Caco-2 (cell line): ENCODE measurements at regions not wholly inside any gene's neighbourhood (a gene's known extent, or its start where the extent isn't known, plus 50 kb on each side); places are given as distances from the start of the nearest gene placed in this dataset.
"Not testable (repeated sequence)": the region's sequence is repeated elsewhere in the genome, so short reads cannot be mapped to it uniquely, and the experiment has no call there.

Source experiments
- BruUV-seq: library from RNA; stranded (reverse); fragments of 400-500 nt; replicated peaks from 2 replicates; lab custom pipeline; 2021; lab: Mats Ljungman, UMichigan
- CTCF ChIA-PET: fragments of 300-600 bp; sonication (Branson Sonifier 250); formaldehyde crosslinking; loops from one replicate; lab custom pipeline; 2022; ENCODE audit warnings: antibody characterized with exemption; lab: Charles Lee
- POLR2A ChIA-PET: fragments of 300-600 bp; sonication (Branson Sonifier 250); formaldehyde crosslinking; loops from one replicate; lab custom pipeline; 2022; ENCODE audit warnings: antibody characterized with exemption; lab: Charles Lee
- DNase-seq, 2 experiments: peaks; one replicate each; pipeline versions ENCODE4 v3.0.0 to v3.0.0-alpha.2; 2020 to 2022
- H3K27me3 ChIP-seq: replicated peaks from 2 replicates; pipeline ENCODE4 v1.6.0; 2011; ENCODE audit warnings: low read length; ENCODE audit not compliant: control insufficient read depth, insufficient read depth
- H3K36me3 ChIP-seq: 2 replicates; pipeline ENCODE4 v1.5.1; 2011; ENCODE audit warnings: low read length; ENCODE audit not compliant: control insufficient read depth, insufficient read depth
- H3K4me1 ChIP-seq: fragments of 250-450 bp; sonication (Bioruptor Pico); 2 replicates; pipeline ENCODE4 v1.5.1; 2020; ENCODE audit warnings: mild to moderate bottlenecking
- H3K4me3 ChIP-seq: 2 replicates; pipeline ENCODE4 v1.5.1; 2011; ENCODE audit warnings: low read depth, mild to moderate bottlenecking, control low read depth, low read length
- H3K9me3 ChIP-seq: fragments of 250-450 bp; sonication (Bioruptor Pico); 2 replicates; pipeline ENCODE4 v1.5.1; 2020; ENCODE audit warnings: mild to moderate bottlenecking, moderate library complexity
- H3K27ac Mint-ChIP-seq: one replicate; pipeline ENCODE4 v1.8.0; 2022; ENCODE audit warnings: mixed read lengths; ENCODE audit not compliant: unreplicated experiment
- H3K27me3 Mint-ChIP-seq: one replicate; pipeline ENCODE4 v1.8.0; 2022; ENCODE audit warnings: mixed read lengths; ENCODE audit not compliant: insufficient read depth, unreplicated experiment
- H3K36me3 Mint-ChIP-seq: one replicate; pipeline ENCODE4 v1.8.0; 2022; ENCODE audit warnings: mild to moderate bottlenecking, mixed read lengths; ENCODE audit not compliant: insufficient read depth, unreplicated experiment
- H3K4me1 Mint-ChIP-seq: one replicate; pipeline ENCODE4 v1.8.0; 2022; ENCODE audit warnings: low read depth, mixed read lengths; ENCODE audit not compliant: unreplicated experiment
- H3K4me3 Mint-ChIP-seq: one replicate; pipeline ENCODE4 v1.8.0; 2022; ENCODE audit warnings: mild to moderate bottlenecking, moderate library complexity, mixed read lengths; ENCODE audit not compliant: unreplicated experiment
- H3K9me3 Mint-ChIP-seq: one replicate; pipeline ENCODE4 v1.8.0; 2022; ENCODE audit warnings: mixed read lengths; ENCODE audit not compliant: unreplicated experiment
- intact Hi-C: fragments of 100-400 bp; cut with micrococcal nuclease; formaldehyde crosslinking; loops from one replicate; pipeline ENCODE4 v1.10.0; 2022; ENCODE audit not compliant: unreplicated experiment
- TF ChIP-seq, protein P1 (sequence below), 2 experiments: fragments of 200-600 bp in 1 of 2; IDR thresholded peaks; 1 replicate in 1 of 2; 2 replicates in 1 of 2; pipeline versions ENCODE4 v1.5.1 to v1.8.0; 2011 to 2022; ENCODE audit warnings: antibody characterized with exemption in 1 of 2, control low read depth in 1 of 2, inconsistent platforms in 1 of 2, low read depth in 1 of 2, low read length in 1 of 2, mild to moderate bottlenecking in 1 of 2, moderate library complexity in 1 of 2; ENCODE audit not compliant: insufficient read depth in 1 of 2, severe bottlenecking in 1 of 2, unreplicated experiment in 1 of 2

DNA sequence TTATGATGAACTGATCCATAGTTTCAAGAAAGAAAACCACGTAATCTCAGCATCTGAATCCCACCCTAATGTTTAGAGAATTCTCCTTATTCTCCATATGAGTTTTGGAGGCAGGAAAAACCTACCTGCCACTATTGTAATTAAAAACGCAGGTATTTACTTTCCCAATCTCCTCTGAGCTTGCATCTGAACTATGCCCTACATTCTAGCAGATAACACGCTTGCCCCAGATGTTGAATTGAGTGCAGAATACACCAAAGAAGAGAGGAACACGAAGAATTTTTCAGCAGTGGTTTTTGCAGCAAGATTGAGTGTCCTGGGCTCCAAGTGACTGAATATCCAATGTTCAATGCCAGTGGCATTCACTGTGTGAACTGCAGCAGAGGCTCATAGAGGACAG lies 182.4 kb downstream of the COX18 start:
- Histone ChIP-seq H3K27me3 (no peaks in the 10 kb centered on the region), H3K36me3 (no peaks in the 10 kb centered on the region), H3K4me3 (no peak overlapping the region), H3K9me3 (no peaks in the 10 kb centered on the region), H3K4me1 (peaks cover 7% of the 10 kb centered on the region; the same call in 1 of the 2 replicates)
- ChIA-PET POLR2A (no interaction called here), CTCF (no interaction called here)
- Mint-ChIP-seq H3K27me3 (no peaks in the 10 kb centered on the region), H3K4me3 (no peak overlapping the region), H3K27ac (no peak overlapping the region), H3K9me3 (no peaks in the 10 kb centered on the region), H3K36me3 (no peaks in the 10 kb centered on the region), H3K4me1 (peaks cover 12% of the 10 kb centered on the region)
- TF ChIP-seq, protein P1, sequence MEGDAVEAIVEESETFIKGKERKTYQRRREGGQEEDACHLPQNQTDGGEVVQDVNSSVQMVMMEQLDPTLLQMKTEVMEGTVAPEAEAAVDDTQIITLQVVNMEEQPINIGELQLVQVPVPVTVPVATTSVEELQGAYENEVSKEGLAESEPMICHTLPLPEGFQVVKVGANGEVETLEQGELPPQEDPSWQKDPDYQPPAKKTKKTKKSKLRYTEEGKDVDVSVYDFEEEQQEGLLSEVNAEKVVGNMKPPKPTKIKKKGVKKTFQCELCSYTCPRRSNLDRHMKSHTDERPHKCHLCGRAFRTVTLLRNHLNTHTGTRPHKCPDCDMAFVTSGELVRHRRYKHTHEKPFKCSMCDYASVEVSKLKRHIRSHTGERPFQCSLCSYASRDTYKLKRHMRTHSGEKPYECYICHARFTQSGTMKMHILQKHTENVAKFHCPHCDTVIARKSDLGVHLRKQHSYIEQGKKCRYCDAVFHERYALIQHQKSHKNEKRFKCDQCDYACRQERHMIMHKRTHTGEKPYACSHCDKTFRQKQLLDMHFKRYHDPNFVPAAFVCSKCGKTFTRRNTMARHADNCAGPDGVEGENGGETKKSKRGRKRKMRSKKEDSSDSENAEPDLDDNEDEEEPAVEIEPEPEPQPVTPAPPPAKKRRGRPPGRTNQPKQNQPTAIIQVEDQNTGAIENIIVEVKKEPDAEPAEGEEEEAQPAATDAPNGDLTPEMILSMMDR (IDR thresholded peaks at IDR 0.05; ENCODE audit: insufficient read depth in 1 of 2, low read depth in 1 of 2, low read length in 1 of 2, severe bottlenecking in 1 of 2, unreplicated experiment in 1 of 2): no peak
- intact Hi-C loops: no loop called here
- no TSS peak for BruUV-seq
- no peak for DNase-seq

DNA sequence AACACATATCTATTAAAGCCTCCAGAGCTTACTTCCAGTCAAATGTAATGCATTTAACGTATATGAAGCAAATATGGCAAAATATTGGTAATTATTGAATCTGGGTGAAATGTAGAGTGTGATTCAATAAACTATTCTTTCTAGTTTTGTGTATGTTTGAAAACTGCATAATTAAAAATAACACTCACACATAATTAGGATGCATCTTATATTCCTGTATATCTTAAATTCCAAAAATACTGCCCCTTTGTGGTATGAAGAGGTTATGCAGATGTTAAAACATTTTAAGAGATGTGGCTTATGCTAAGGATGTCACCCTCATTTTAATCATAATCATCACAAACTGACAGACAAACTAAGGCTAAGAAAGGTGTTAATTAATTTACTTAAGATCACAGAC lies 182.9 kb downstream of the COX18 start:
- CTCF ChIA-PET: no interaction called here

DNA sequence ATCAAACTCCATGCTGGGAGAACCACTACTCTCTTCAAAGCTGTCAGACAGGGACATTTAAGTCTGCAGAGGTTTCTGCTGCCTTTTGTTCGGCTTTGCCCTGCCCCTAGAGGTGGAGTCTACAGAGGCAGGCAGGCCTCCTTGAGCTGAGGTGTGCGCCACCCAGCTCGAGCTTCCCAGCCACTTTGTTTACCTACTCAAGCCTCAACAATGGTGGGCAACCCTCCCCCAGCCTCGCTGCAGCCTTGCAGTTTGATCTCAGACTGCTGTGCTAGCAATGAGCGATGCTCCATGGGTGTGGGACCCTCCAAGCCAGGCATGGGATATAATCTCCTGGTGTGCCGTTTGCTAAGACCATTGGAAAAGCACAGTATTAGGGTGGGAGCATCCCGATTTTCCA lies 185.3 kb downstream of the COX18 start:
- not testable (repeated sequence) for H3K9me3 Mint-ChIP-seq, BruUV-seq

More for the DNA sequence above, 182.9 kb downstream of the COX18 start:
- intact Hi-C loops: no loop called here
- no peak overlapping the region for H3K4me3 Mint-ChIP-seq
- H3K27ac Mint-ChIP-seq: no peak overlapping the region
- Histone ChIP-seq H3K36me3 (no peaks in the 10 kb centered on the region), H3K27me3 (no peaks in the 10 kb centered on the region), H3K4me1 (peaks cover 7% of the 10 kb centered on the region; the same call in 1 of the 2 replicates), H3K4me3 (no peak overlapping the region), H3K9me3 (no peaks in the 10 kb centered on the region)
- TF ChIP-seq, protein P1 (IDR thresholded peaks at IDR 0.05; ENCODE audit: insufficient read depth in 1 of 2, low read depth in 1 of 2, low read length in 1 of 2, severe bottlenecking in 1 of 2, unreplicated experiment in 1 of 2): no peak
- POLR2A ChIA-PET: no interaction called here
- no peaks in the 10 kb centered on the region for H3K27me3 Mint-ChIP-seq
- BruUV-seq: no TSS peak
- no peak for DNase-seq
- H3K36me3 Mint-ChIP-seq: no peaks in the 10 kb centered on the region
- H3K4me1 Mint-ChIP-seq: peaks cover 7% of the 10 kb centered on the region
- no peaks in the 10 kb centered on the region for H3K9me3 Mint-ChIP-seq

DNA sequence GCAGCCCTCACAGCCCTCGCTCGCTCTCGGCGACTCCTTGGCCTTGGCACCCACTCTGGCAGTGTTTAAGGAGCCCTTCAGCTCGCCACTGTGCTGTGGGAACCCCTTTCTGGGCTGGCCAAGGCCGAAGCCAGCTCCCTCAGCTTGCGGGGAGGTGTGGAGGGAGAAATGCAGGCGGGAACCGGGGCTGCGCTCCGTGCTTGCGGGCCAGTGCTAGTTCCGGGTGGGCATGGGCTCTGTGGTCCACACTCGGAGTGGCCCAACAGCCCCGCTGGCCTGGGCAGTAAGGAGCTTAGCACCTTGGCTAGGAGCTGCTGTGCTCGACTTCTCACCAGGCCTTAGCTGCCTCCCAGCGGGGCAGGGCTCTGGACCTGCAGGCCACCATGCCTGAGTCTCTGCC lies 192.6 kb downstream of the COX18 start:
- no peaks in the 10 kb centered on the region for H3K4me1 Mint-ChIP-seq
- ChIA-PET POLR2A (no interaction called here), CTCF (no interaction called here)
- H3K27me3 ChIP-seq: no peaks in the 10 kb centered on the region
- intact Hi-C loops: no loop called here
- H3K4me3 ChIP-seq: no peak overlapping the region
- H3K4me1 ChIP-seq: no peaks in the 10 kb centered on the region
- BruUV-seq: no TSS peak
- H3K4me3 Mint-ChIP-seq: no peak overlapping the region
- no peak for DNase-seq
- TF ChIP-seq, protein P1 (IDR thresholded peaks at IDR 0.05; ENCODE audit: insufficient read depth in 1 of 2, low read depth in 1 of 2, low read length in 1 of 2, severe bottlenecking in 1 of 2, unreplicated experiment in 1 of 2): no peak
- no peaks in the 10 kb centered on the region for H3K9me3 Mint-ChIP-seq
- no peaks in the 10 kb centered on the region for H3K36me3 Mint-ChIP-seq
- no peaks in the 10 kb centered on the region for H3K9me3 ChIP-seq
- no peak overlapping the region for H3K27ac Mint-ChIP-seq
- no peaks in the 10 kb centered on the region for H3K36me3 ChIP-seq
- H3K27me3 Mint-ChIP-seq: no peaks in the 10 kb centered on the region

More for the DNA sequence above, 185.3 kb downstream of the COX18 start:
- H3K27me3 ChIP-seq, H3K36me3 Mint-ChIP-seq, H3K4me1 Mint-ChIP-seq, H3K9me3 ChIP-seq, DNase-seq, H3K27me3 Mint-ChIP-seq, CTCF ChIA-PET, intact Hi-C loops, H3K36me3 ChIP-seq, H3K27ac Mint-ChIP-seq, H3K4me3 Mint-ChIP-seq, POLR2A ChIA-PET, H3K4me3 ChIP-seq, H3K4me1 ChIP-seq: not testable (repeated sequence)
